Testis (tissue), 2 donors: ENCODE measurements at regions not wholly inside any gene's neighbourhood (a gene's known extent, or its start where the extent isn't known, plus 50 kb on each side); places are given as distances from the start of the nearest gene placed in this dataset.

Experiments used
- POLR2A ChIP-seq: fragments of 450-650 bp; IDR thresholded peaks from one replicate; pipeline ENCODE4 v1.6.1; 2017; ENCODE audit warnings: antibody characterized with exemption, mild to moderate bottlenecking, moderate library complexity
- TF ChIP-seq, protein P1 (sequence below), 3 experiments: fragments of 450-650 bp in 2 of 3; fragments of 200-600 bp in 1 of 3; sonication (generic) in 1 of 3; IDR thresholded peaks; one replicate each; pipeline ENCODE4 v1.5.1; 2016 to 2019; ENCODE audit warnings: antibody characterized with exemption in 3 of 3, mild to moderate bottlenecking in 2 of 3, moderate library complexity in 1 of 3

- TF ChIP-seq, protein P1, sequence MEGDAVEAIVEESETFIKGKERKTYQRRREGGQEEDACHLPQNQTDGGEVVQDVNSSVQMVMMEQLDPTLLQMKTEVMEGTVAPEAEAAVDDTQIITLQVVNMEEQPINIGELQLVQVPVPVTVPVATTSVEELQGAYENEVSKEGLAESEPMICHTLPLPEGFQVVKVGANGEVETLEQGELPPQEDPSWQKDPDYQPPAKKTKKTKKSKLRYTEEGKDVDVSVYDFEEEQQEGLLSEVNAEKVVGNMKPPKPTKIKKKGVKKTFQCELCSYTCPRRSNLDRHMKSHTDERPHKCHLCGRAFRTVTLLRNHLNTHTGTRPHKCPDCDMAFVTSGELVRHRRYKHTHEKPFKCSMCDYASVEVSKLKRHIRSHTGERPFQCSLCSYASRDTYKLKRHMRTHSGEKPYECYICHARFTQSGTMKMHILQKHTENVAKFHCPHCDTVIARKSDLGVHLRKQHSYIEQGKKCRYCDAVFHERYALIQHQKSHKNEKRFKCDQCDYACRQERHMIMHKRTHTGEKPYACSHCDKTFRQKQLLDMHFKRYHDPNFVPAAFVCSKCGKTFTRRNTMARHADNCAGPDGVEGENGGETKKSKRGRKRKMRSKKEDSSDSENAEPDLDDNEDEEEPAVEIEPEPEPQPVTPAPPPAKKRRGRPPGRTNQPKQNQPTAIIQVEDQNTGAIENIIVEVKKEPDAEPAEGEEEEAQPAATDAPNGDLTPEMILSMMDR (IDR thresholded peaks at IDR 0.05): no peak
- no peak for TF ChIP-seq POLR2A
Measured at GRCh38 chr17:52524096-52524637, 365.7 kb upstream of the CA10 start.
